NCI-H1694 (cell line): ENCODE measurements at regions not wholly inside any gene's neighbourhood (a gene's known extent, or its start where the extent isn't known, plus 50 kb on each side); places are given as distances from the start of the nearest gene placed in this dataset.
"Not testable (repeated sequence)": the region's sequence is repeated elsewhere in the genome, so short reads cannot be mapped to it uniquely, and the experiment has no call there.

Experiments used
- DNase-seq: peaks from one replicate; lab custom pipeline; 2025; lab: John Stamatoyannopoulos, UW

DNA sequence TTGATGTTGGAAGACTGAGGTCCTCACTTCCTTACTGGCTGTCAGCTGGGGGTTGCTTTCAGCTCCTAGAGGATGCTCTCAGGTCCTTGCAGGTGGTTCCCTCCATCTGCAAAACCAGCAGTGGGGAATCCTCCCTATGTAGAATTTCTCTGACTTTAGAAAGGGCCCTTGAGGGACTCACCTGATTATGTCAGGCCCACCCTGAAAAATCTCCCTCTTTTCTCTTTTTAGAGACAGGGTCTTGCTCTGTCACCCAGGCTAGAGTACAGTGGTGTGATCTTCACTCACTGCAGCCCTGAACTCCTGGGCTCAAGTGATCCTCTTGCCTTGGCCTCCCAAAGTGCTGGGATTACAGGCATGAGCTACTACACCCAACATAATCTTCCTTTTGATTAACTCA is 102.9 kb upstream of the MCHR2 start:
- no peak for DNase-seq

DNA sequence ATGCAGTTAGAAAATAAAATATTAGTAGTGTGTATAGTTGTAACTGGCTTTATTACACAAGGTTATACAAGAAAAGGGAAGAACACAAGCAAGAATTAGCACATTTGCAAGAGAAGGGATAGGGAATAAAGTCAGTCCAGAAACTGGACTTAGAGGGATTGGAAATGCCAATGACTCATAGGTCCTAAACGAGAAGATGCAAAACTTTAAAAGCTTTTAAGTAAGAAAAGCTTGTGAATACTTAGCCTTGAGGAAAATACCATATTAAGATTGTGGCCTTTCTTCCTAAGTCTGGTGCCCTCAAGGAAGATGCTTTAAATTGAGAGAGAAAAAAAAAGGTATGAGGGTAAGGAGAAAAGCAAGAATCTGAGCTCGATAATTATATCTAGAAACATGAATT is 102.3 kb upstream of the MCHR2 start:
- DNase-seq, result no peak

DNA sequence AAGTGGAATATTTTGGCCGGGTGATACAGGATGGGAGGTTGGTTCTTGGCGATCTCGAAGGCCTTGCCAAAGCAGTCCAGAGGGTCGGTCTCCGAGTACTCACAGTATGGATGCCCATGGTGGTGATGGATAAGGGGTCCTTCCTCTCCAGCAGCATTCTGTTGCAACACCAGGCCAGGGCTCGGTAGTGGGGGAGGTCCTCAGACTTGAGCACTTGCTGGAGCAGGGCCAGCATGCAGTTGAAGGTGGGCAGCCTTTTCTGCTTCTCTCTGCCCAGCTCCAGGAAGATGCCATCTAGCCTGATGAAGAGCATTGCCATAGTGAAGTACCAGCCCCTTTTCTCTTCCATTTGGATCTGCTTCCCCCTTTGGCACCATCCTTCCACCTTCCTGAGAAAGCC is 99.4 kb upstream of the MCHR2 start:
- no peak for DNase-seq

DNA sequence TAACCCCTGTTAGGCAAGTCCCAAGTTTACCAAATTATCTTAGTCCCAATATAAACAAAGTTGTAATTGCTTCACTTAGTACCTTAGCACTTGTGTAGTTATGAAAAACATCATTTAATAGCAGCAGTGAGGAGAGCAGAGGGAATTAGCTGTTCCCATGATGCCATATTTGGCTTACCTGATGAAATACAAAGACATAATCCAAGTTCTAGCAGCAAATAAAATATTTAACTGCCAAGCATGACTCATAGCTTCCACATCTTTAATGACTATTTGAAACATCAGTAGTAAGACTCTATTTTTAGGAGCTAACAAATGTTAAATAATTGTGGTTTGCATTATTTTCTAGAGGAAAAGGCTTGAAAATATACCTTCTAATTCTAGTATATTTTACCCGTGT is 94.0 kb upstream of the MCHR2 start:
- no peak for DNase-seq

DNA sequence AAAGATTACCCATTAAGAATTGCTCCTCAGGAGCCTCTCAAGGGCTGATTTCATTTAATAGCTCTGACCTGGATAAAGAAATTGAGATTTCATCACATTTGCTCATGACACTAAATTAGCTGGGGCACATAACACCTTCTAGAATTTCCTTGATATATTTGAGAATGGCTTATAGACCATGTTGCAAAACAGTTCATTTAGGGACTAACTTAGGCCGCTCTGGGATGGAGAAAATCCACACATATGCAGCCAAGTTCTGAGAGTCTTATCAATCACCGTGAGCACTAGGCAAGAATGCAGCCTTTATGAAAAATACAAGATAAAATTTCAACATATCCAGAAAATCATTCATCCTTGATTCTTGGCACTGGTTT is 91.0 kb upstream of the MCHR2 start:
- DNase-seq, result no peak

DNA sequence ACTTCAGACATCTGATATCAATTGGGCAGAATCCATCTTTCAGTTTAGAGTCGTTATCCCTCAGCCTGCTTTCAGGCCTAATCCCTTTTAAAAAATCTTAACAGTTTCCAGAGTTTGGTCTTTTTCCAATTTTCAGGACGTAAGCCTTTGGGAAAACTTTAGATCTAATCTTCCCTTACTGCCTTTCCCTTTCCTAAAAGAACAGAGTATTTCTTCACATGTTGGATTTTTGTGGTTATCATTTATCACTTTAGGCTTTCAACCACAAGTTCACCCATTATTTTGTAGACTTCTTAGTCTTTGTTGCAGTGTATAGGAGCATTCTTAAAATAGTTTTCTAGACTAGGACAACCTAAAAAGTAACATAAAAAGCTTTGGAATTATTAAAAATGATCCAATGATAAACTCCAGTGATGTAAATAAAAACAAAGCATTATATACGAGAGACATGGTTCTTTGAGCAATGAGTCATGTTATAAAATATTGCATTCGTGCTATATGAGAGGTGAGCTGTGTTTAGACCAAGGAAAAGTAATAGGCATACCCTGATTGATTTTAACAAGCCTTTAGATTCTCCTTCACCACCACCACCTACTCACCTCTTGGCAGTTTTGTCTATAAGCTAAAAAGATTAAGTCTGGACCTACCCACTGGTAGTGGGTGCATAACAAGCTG is 90.4 kb upstream of the MCHR2 start:
- no peak for DNase-seq

DNA sequence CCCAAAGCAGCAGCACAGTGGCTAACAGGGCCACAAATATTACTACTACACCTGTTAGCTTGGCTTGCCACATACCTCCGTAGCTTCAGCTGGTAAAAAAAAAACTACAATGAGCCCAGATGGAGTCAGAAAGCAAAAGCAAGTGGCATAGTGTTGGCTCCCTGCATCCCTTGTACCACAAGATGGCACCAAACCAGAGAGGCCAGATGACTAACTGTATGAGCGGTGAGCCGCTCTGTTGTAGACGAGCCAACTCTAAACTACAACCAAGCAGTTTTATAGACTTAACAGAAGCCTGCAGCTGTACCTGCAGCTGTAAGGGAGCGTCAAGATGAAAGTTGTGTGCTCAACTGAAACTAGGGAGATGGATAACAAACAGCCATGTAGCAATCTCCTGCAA is 84.5 kb upstream of the MCHR2 start:
- no peak for DNase-seq

DNA sequence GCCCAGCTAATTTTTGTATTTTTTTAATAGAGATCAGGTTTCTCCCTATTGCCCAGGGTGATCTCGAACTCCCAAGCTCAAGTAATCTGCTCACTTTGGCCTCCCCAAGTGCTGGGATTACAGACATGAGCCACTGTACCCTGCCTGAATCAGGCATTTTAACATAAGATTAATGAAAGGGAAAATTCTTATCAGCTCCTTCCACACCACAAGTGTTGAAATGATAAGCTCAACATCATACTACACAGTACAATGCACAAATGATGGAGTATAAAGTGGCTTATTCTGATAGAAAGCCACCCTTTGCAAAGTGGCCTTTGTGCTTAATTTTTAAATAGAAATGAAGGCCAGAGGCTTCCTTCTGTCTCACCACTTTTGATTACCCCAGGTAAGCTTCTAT is 71.3 kb upstream of the MCHR2 start:
- no peak for DNase-seq

DNA sequence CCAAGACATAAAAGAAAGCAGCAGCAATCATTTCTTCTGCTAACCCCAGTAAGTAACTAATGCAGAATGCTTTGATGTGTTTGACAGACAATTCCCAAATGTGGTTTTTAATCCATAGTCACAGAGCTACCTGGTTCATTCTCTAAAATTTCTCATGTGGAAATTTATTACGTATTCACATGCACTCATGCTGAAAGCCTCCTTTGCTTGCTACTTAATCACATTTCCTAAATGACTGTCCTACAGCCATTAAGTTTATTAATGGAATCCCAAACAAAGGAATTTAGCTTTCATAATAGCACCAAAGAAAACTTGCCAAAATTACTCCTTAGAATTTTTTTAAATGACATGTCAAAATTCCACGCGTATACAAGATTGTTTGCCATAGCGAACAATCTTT is 68.6 kb upstream of the MCHR2 start:
- no peak for DNase-seq

DNA sequence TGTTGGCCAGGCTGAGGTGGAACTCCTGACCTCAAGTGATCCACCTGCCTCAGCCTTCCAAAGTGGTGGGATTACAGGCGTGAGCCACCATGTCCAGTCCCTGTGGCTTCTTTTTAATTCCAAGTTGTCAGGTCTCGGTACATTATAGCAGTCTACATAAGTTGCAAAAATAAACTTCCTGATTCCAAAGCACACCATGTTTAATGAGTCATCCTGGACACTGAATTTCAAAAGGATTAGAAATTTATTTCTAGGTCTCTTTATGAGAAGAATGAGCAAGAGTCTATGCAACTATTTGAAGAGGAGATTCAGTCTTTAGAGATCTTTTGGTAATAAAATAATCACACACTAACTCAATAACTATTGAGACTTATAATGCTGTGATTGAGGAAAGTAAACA is 63.9 kb upstream of the MCHR2 start:
- no peak for DNase-seq

DNA sequence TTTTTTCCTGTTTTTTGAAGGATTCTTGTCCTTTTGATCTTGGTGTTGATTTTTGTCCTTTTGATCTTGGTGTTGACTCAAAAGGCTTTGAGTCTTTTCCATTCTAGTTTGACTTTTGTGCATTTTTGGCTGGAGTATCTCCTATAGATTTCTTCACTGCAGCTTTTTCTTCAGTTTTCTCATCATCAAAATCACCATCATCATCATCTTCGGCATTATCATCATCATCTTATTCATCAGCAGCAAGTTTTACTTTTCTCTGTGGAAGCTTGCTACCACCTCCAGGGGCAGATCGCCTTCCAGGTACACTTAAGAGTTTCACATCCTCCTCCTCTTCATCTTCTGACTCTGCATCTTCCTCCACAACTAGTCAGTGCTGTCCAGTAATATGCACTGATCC is 56.5 kb upstream of the MCHR2 start:
- DNase-seq, result no peak

DNA sequence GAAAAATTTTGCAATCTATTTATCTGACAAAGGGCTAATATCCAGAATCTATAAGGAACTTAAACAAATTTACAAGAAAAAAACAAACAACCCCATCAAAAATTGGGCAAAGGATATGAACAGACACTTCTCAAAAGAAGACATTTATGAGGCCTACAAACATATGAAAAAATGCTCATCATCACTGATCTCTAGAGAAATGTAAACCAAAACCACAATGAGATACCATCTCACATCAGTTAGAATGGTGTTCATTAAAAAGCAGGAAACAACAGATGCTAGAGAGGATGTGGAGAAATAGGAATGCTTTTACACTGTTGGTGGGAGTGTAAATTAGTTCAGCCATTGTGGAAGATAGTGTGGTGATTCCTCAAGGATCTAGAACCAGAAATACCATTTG is 49.9 kb upstream of the MCHR2 start:
- DNase-seq, result not testable (repeated sequence)
